Uterus (tissue), 3 donors: ENCODE measurements at regions not wholly inside any gene's neighbourhood (a gene's known extent, or its start where the extent isn't known, plus 50 kb on each side); places are given as distances from the start of the nearest gene placed in this dataset.

Experiments used
- DNase-seq, 2 donors: peaks; one replicate each; pipeline ENCODE4 v3.0.0-alpha.2; 2019 to 2020
- H3K27ac ChIP-seq, 2 donors: fragments of 200-600 bp; sonication (generic); 1 replicate in 1 of 2; 2 replicates in 1 of 2; pipeline ENCODE4 v1.5.1; 2016 to 2018
- H3K27me3 ChIP-seq, 2 donors: fragments of 200-600 bp; sonication (generic); one replicate each; pipeline ENCODE4 v1.5.1; 2018 to 2019; ENCODE audit warnings: control low read depth in 1 of 2
- H3K36me3 ChIP-seq, 2 donors: fragments of 200-600 bp; sonication (generic); one replicate each; pipeline ENCODE4 v1.5.1; 2019; ENCODE audit warnings: control low read depth in 1 of 2
- H3K4me1 ChIP-seq, 2 donors: fragments of 200-600 bp; sonication (generic); one replicate each; pipeline ENCODE4 v1.5.1; 2018 to 2019; ENCODE audit warnings: control low read depth in 1 of 2
- H3K4me3 ChIP-seq, 2 donors: fragments of 200-600 bp; sonication (generic); 1 replicate in 1 of 2; 2 replicates in 1 of 2; pipeline ENCODE4 v1.5.1; 2018 to 2019; ENCODE audit warnings: mild to moderate bottlenecking in 1 of 2
- H3K9me3 ChIP-seq, 2 donors: fragments of 200-600 bp; sonication (generic); one replicate each; pipeline ENCODE4 v1.5.1; 2019; ENCODE audit warnings: control low read depth in 1 of 2
- POLR2A ChIP-seq, 2 donors: fragments of 450-650 bp; IDR thresholded peaks; one replicate each; pipeline ENCODE4 v1.6.1; 2016; ENCODE audit warnings: antibody characterized with exemption in 2 of 2, mild to moderate bottlenecking in 1 of 2, moderate library complexity in 1 of 2
- intact Hi-C: fragments of 100-400 bp; cut with DNase I; formaldehyde crosslinking; loops from one replicate; pipeline ENCODE4 v1.15.1; 2023; ENCODE audit warnings: low total_unique reads
- TF ChIP-seq, protein P1 (sequence below), 4 experiments: fragments of 200-600 bp in 2 of 4; fragments of 450-650 bp in 2 of 4; sonication (generic) in 2 of 4; IDR thresholded peaks; one replicate each; pipeline ENCODE4 v1.5.1; 2016 to 2019; ENCODE audit warnings: antibody characterized with exemption in 4 of 4, mild to moderate bottlenecking in 2 of 4, moderate library complexity in 1 of 4
- donor health status: DM: yes; HTN: yes; CAD: no.

DNA sequence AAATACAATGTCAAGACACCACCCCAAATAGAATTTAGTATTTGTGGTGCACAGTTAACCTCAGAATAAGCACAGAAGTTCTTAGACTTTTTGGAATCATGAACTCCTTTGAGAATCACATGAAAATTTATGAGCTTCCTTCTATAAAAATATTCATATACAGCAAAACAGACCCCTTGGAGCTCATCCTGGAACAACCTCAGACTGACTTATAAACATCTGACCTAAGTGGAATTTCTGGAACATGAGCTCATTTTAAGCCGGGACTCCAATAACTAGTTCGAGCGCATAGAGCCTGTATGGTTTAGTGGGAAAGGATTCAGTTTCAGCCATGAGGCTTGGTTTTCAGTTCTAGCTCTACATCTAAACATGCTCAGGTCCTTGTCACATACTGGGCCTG is 192.3 kb downstream of the DEPDC1B start:
- H3K9me3 ChIP-seq: no peaks in the 10 kb centered on the region
- H3K4me3 ChIP-seq: no peak overlapping the region
- H3K36me3 ChIP-seq: no peaks in the 10 kb centered on the region
- H3K27me3 ChIP-seq: no peaks in the 10 kb centered on the region
- no peaks in the 10 kb centered on the region for H3K4me1 ChIP-seq
- intact Hi-C loops: no loop called here
- H3K27ac ChIP-seq: peak overlapping the region in 1 of 2 donors; percentile 32
- no peak for DNase-seq
- TF ChIP-seq POLR2A (IDR thresholded peaks at IDR 0.05): no peak
- TF ChIP-seq, protein P1, sequence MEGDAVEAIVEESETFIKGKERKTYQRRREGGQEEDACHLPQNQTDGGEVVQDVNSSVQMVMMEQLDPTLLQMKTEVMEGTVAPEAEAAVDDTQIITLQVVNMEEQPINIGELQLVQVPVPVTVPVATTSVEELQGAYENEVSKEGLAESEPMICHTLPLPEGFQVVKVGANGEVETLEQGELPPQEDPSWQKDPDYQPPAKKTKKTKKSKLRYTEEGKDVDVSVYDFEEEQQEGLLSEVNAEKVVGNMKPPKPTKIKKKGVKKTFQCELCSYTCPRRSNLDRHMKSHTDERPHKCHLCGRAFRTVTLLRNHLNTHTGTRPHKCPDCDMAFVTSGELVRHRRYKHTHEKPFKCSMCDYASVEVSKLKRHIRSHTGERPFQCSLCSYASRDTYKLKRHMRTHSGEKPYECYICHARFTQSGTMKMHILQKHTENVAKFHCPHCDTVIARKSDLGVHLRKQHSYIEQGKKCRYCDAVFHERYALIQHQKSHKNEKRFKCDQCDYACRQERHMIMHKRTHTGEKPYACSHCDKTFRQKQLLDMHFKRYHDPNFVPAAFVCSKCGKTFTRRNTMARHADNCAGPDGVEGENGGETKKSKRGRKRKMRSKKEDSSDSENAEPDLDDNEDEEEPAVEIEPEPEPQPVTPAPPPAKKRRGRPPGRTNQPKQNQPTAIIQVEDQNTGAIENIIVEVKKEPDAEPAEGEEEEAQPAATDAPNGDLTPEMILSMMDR (IDR thresholded peaks at IDR 0.05): no peak

DNA sequence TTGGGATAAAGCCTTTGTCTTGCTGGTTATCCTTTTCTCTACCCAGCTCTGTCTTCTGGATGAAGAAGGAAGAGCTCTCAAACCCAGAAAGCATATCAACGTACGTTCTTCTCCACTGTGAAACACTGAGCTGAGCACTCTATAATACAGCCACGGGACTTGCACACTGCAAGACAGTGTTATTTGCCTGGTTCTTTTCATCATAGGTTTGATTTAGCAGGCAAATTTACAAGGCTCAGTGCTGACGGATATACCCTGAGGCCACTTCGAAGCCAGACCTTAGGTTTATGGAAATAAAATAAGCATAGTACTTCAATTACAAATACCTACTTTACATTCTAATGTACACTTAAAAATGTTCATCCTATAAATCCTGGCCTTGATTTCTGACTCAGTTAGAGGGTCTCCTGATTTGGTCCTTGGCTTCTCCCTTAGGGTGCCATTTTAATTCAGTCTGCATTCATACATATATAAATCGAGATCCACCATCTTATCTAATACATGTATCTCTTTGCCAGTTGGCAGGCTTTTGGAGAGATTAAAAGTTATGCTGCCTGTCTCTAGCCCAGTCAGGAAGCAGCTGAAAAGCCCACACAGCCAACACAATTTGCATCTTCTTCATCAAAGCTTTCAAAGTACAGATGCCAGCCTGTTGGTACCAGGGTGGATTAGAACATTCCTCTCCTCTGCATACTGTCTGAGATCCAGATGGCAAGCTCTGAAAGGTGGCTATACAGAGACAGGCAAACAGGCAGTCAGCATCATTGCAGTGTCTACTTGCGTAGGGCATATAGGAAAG is 194.4 kb downstream of the DEPDC1B start:
- H3K4me3 ChIP-seq: no peak overlapping the region
- DNase-seq: no peak
- TF ChIP-seq, protein P1 (IDR thresholded peaks at IDR 0.05): no peak
- TF ChIP-seq POLR2A (IDR thresholded peaks at IDR 0.05): no peak
- no peak overlapping the region for H3K27ac ChIP-seq
- intact Hi-C loops: no loop called here
- H3K27me3 ChIP-seq: no peaks in the 10 kb centered on the region
- H3K9me3 ChIP-seq: no peaks in the 10 kb centered on the region
- H3K4me1 ChIP-seq: no peaks in the 10 kb centered on the region
- H3K36me3 ChIP-seq: no peaks in the 10 kb centered on the region

DNA sequence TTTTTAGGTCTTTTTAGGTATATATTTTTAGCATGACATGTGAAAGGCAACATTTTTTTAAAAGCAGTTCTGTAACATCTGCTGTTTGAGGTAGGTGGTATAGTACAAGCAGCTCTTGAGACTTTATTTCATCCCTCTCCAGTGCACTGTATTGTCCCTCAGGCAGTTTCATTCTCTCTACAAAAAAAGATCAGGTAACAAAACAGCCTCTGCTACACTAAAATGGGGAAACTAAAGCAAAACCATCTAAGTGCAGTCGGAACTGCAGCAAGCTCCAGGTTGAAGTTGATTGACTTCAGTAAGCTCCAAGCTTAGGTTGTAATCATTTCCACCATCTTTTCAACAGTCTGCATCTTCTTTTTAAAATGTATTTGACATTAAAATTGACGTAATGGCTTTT is 195.6 kb downstream of the DEPDC1B start:
- Histone ChIP-seq H3K9me3 (no peaks in the 10 kb centered on the region), H3K4me3 (no peak overlapping the region), H3K4me1 (no peaks in the 10 kb centered on the region), H3K36me3 (no peaks in the 10 kb centered on the region), H3K27me3 (no peaks in the 10 kb centered on the region), H3K27ac (no peak overlapping the region)
- DNase-seq: no peak
- intact Hi-C loops: no loop called here
- TF ChIP-seq POLR2A (IDR thresholded peaks at IDR 0.05): no peak
- TF ChIP-seq, protein P1 (IDR thresholded peaks at IDR 0.05): no peak

DNA sequence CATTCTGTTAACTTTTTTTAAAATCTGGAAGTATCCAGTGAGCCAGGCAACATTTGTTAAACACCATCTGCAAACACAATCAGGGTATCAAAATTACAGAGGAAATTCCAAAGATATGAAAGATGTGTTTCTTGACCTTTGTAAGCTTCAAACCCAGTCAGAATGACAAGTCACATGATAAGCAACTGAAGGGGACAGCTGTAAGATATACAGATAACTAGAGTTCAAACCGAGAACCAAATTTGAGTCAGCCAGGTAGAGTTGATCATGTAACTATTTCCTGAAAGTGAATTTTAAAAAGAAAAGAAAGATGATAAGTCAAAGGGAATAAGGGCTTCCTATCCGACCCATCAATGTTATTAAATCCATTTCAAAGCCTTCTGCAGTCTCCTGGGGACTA is 196.2 kb downstream of the DEPDC1B start:
- Histone ChIP-seq H3K27ac (no peak overlapping the region), H3K9me3 (no peaks in the 10 kb centered on the region), H3K27me3 (no peaks in the 10 kb centered on the region), H3K36me3 (no peaks in the 10 kb centered on the region), H3K4me1 (no peaks in the 10 kb centered on the region), H3K4me3 (no peak overlapping the region)
- no peak for DNase-seq
- intact Hi-C loops: no loop called here
- no peak for TF ChIP-seq POLR2A (IDR thresholded peaks at IDR 0.05)
- TF ChIP-seq, protein P1 (IDR thresholded peaks at IDR 0.05): no peak

DNA sequence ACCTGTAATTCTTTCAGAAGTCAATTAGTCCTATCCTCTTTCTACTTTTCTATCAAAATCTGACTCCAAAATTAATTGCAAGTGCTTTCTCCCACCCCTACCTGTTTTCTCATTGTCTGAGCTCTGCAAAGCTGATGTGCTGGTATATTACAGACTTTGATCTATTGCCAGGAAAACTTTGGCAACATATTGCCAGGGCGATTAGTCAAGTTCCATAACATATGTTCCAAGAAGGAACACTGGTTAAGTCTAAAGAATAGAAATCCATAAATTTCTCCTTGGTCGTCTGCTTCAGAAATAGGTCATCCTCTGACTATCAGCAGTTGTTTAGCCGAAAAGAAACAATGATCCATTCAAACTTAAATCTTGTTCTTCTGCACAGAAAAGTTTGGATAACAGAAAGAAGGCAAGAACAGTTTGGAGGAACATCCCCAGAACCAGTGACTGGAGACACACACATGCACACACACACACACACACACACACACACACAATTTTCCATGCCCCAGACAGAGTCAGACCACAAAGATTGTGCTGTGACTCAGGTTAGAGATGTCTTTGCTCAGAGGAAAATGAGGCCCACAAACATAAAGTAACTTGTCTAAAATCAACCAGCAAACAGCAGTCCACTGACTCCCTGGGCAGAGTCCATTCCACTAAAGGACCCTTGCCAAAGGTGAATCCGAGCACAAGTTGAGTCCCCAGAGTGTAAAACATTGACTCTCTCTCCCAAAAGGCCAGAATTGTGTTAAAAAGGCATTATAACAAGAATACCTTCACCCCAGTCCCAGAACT is 202.1 kb downstream of the DEPDC1B start:
- TF ChIP-seq POLR2A (IDR thresholded peaks at IDR 0.05): no peak
- TF ChIP-seq, protein P1 (IDR thresholded peaks at IDR 0.05): no peak
- H3K4me1 ChIP-seq: no peaks in the 10 kb centered on the region
- no peak overlapping the region for H3K4me3 ChIP-seq
- no peak for DNase-seq
- no peaks in the 10 kb centered on the region for H3K36me3 ChIP-seq
- no peaks in the 10 kb centered on the region for H3K27me3 ChIP-seq
- intact Hi-C loops: no loop called here
- H3K27ac ChIP-seq: no peak overlapping the region
- H3K9me3 ChIP-seq: no peaks in the 10 kb centered on the region
